Naive thymus-derived CD4-positive, alpha-beta T cell (primary cell): ENCODE measurements at regions not wholly inside any gene's neighbourhood (a gene's known extent, or its start where the extent isn't known, plus 50 kb on each side); places are given as distances from the start of the nearest gene placed in this dataset.

Experiments used
- ATAC-seq: fragments of 150-1000 bp; cut with Tn5 transposase; 2 replicates; pipeline ENCODE4 v1.10.0; 2021; ENCODE audit warnings: mild to moderate bottlenecking, moderate library complexity
- CTCF ChIA-PET: fragments of 350-600 bp; sonication (Branson Sonifier 250); formaldehyde crosslinking; loops from one replicate; lab custom pipeline; 2021; ENCODE audit warnings: antibody characterized with exemption; lab: Charles Lee
- POLR2A ChIA-PET: fragments of 350-600 bp; sonication (Branson Sonifier 250); formaldehyde crosslinking; loops from one replicate; lab custom pipeline; 2021; ENCODE audit warnings: antibody characterized with exemption, inconsistent platforms; lab: Charles Lee
- DNase-seq, 9 donors: peaks; one replicate each; pipeline versions ENCODE4 v3.0.0 to v3.0.0-alpha.2; 2020 to 2022; ENCODE audit warnings: mixed read lengths in 1 of 9
- H3K27ac ChIP-seq: one replicate; pipeline ENCODE4 v1.7.0; 2013; ENCODE audit warnings: mild to moderate bottlenecking, low read depth, low read length, moderate library complexity
- H3K27me3 ChIP-seq, 2 donors: one replicate each; pipeline ENCODE4 v1.7.0; 2013; ENCODE audit warnings: low read length in 2 of 2, mild to moderate bottlenecking in 2 of 2, moderate library complexity in 2 of 2; ENCODE audit not compliant: control insufficient read depth in 2 of 2, insufficient read depth in 2 of 2
- H3K36me3 ChIP-seq, 3 experiments: 1 replicate in 2 of 3; 2 replicates in 1 of 3; pipeline ENCODE4 v1.7.0; 2013; ENCODE audit warnings: low read length in 3 of 3, mild to moderate bottlenecking in 3 of 3, moderate library complexity in 1 of 3; ENCODE audit not compliant: insufficient read depth in 3 of 3, control insufficient read depth in 2 of 3
- H3K4me1 ChIP-seq, 2 donors: one replicate each; pipeline ENCODE4 v1.7.0; 2013; ENCODE audit warnings: low read length in 2 of 2, mild to moderate bottlenecking in 2 of 2, moderate library complexity in 1 of 2; ENCODE audit not compliant: control insufficient read depth in 2 of 2, insufficient read depth in 2 of 2
- H3K4me3 ChIP-seq: 2 replicates; pipeline ENCODE4 v1.7.0; 2013; ENCODE audit warnings: mild to moderate bottlenecking, low read length
- H3K9me3 ChIP-seq, 3 experiments: 1 replicate in 2 of 3; 2 replicates in 1 of 3; pipeline ENCODE4 v1.7.0; 2013; ENCODE audit warnings: low read length in 3 of 3; ENCODE audit not compliant: control insufficient read depth in 2 of 3
- H3K27ac Mint-ChIP-seq, 9 donors: one replicate each; pipeline ENCODE4 v1.8.0; 2020 to 2022; ENCODE audit warnings: mixed read lengths in 9 of 9, mild to moderate bottlenecking in 8 of 9, moderate library complexity in 5 of 9, inconsistent platforms in 2 of 9
- H3K27me3 Mint-ChIP-seq, 5 donors: one replicate each; pipeline ENCODE4 v1.8.0; 2021 to 2022; ENCODE audit warnings: mixed read lengths in 5 of 5, mild to moderate bottlenecking in 1 of 5
- H3K36me3 Mint-ChIP-seq, 5 donors: one replicate each; pipeline ENCODE4 v1.8.0; 2020 to 2022; ENCODE audit warnings: mixed read lengths in 5 of 5, mild to moderate bottlenecking in 3 of 5, inconsistent platforms in 1 of 5
- H3K4me1 Mint-ChIP-seq, 7 donors: one replicate each; pipeline ENCODE4 v1.8.0; 2020 to 2022; ENCODE audit warnings: mixed read lengths in 7 of 7, mild to moderate bottlenecking in 3 of 7, inconsistent platforms in 1 of 7
- H3K4me3 Mint-ChIP-seq, 10 donors: one replicate each; pipeline ENCODE4 v1.8.0; 2020 to 2022; ENCODE audit warnings: mild to moderate bottlenecking in 10 of 10, mixed read lengths in 10 of 10, moderate library complexity in 6 of 10, inconsistent platforms in 2 of 10
- H3K9me3 Mint-ChIP-seq, 11 donors: one replicate each; pipeline ENCODE4 v1.8.0; 2020 to 2022; ENCODE audit warnings: mixed read lengths in 11 of 11, mild to moderate bottlenecking in 4 of 11, inconsistent platforms in 1 of 11, moderate library complexity in 1 of 11
- intact Hi-C, 2 donors: fragments of 100-400 bp; cut with micrococcal nuclease; formaldehyde crosslinking; loops; one replicate each; pipeline ENCODE4 v1.15.1; 2023

- no peak for DNase-seq
- Mint-ChIP-seq H3K27ac (no peak overlapping the region), H3K9me3 (peaks cover 3 to 32% (median 16%) of the 10 kb centered on the region in 11 donors), H3K27me3 (no peaks in the 10 kb centered on the region), H3K4me3 (no peak overlapping the region), H3K36me3 (peaks cover 0 to 9% (median 4%) of the 10 kb centered on the region in 5 donors), H3K4me1 (no peaks in the 10 kb centered on the region)
- H3K36me3 ChIP-seq: no peaks in the 10 kb centered on the region
- H3K4me1 ChIP-seq: no peaks in the 10 kb centered on the region
- no peak overlapping the region for H3K4me3 ChIP-seq
- ChIA-PET POLR2A (no interaction called here), CTCF (no interaction called here)
- intact Hi-C loops: no loop called here
- no peak for ATAC-seq
- H3K9me3 ChIP-seq: no peaks in the 10 kb centered on the region
- H3K27me3 ChIP-seq: no peaks in the 10 kb centered on the region
- no peak overlapping the region for H3K27ac ChIP-seq
Observed at GRCh38 chr1:219317762-219318353, 144.2 kb downstream of the LYPLAL1 start.

GRCh38 chr1:219316066-219316465 lies 142.4 kb downstream of the LYPLAL1 start:
- Mint-ChIP-seq H3K27ac (no peak overlapping the region), H3K27me3 (no peaks in the 10 kb centered on the region), H3K9me3 (peaks cover 3 to 33% (median 16%) of the 10 kb centered on the region in 11 donors), H3K4me1 (no peaks in the 10 kb centered on the region), H3K4me3 (no peak overlapping the region), H3K36me3 (peaks cover 0 to 9% (median 8%) of the 10 kb centered on the region in 5 donors)
- Histone ChIP-seq H3K4me1 (no peaks in the 10 kb centered on the region), H3K4me3 (no peak overlapping the region), H3K9me3 (no peaks in the 10 kb centered on the region), H3K27ac (no peak overlapping the region), H3K36me3 (no peaks in the 10 kb centered on the region), H3K27me3 (no peaks in the 10 kb centered on the region)
- intact Hi-C loops: no loop called here
- DNase-seq (no peak), ATAC-seq (no peak)
- ChIA-PET CTCF (no interaction called here), POLR2A (no interaction called here)

- H3K27ac Mint-ChIP-seq: no peak overlapping the region
- no peak overlapping the region for H3K4me3 Mint-ChIP-seq
- H3K36me3 Mint-ChIP-seq: peaks cover 0 to 10% (median 8%) of the 10 kb centered on the region in 5 donors
- H3K9me3 ChIP-seq: no peaks in the 10 kb centered on the region
- H3K27me3 Mint-ChIP-seq: no peaks in the 10 kb centered on the region
- H3K4me1 ChIP-seq: no peaks in the 10 kb centered on the region
- DNase-seq: no peak
- no peak overlapping the region for H3K4me3 ChIP-seq
- no peak overlapping the region for H3K27ac ChIP-seq
- ChIA-PET CTCF (no interaction called here), POLR2A (no interaction called here)
- H3K36me3 ChIP-seq: no peaks in the 10 kb centered on the region
- peaks cover 2 to 41% (median 16%) of the 10 kb centered on the region in 11 donors for H3K9me3 Mint-ChIP-seq
- H3K27me3 ChIP-seq: no peaks in the 10 kb centered on the region
- no peak for ATAC-seq
- intact Hi-C loops: no loop called here
- no peaks in the 10 kb centered on the region for H3K4me1 Mint-ChIP-seq
Observed at GRCh38 chr1:219313961-219314360, 140.3 kb downstream of the LYPLAL1 start.

GRCh38 chr1:219312967-219313366 lies 139.3 kb downstream of the LYPLAL1 start:
- no peak for ATAC-seq
- no peak for DNase-seq
- Mint-ChIP-seq H3K9me3 (peaks cover under 1 to 46% (median 13%) of the 10 kb centered on the region in 11 donors), H3K27me3 (no peaks in the 10 kb centered on the region), H3K4me1 (no peaks in the 10 kb centered on the region), H3K27ac (no peak overlapping the region), H3K4me3 (no peak overlapping the region), H3K36me3 (peaks cover 0 to 10% (median 7%) of the 10 kb centered on the region in 5 donors)
- CTCF ChIA-PET: no interaction called here
- Histone ChIP-seq H3K4me3 (no peak overlapping the region), H3K36me3 (no peaks in the 10 kb centered on the region), H3K4me1 (no peaks in the 10 kb centered on the region), H3K27ac (no peak overlapping the region), H3K27me3 (no peaks in the 10 kb centered on the region), H3K9me3 (no peaks in the 10 kb centered on the region)
- POLR2A ChIA-PET: no interaction called here
- intact Hi-C loops: no loop called here

- Mint-ChIP-seq H3K4me1 (no peaks in the 10 kb centered on the region), H3K4me3 (no peak overlapping the region), H3K36me3 (peaks cover 0 to 13% (median 0%) of the 10 kb centered on the region in 5 donors), H3K9me3 (peaks cover 6 to 36% (median 11%) of the 10 kb centered on the region in 11 donors), H3K27ac (no peak overlapping the region), H3K27me3 (no peaks in the 10 kb centered on the region)
- ATAC-seq (no peak), DNase-seq (no peak)
- intact Hi-C loops: no loop called here
- H3K36me3 ChIP-seq: no peaks in the 10 kb centered on the region
- no peaks in the 10 kb centered on the region for H3K4me1 ChIP-seq
- H3K27me3 ChIP-seq: no peaks in the 10 kb centered on the region
- H3K4me3 ChIP-seq: no peak overlapping the region
- H3K9me3 ChIP-seq: no peaks in the 10 kb centered on the region
- ChIA-PET CTCF (no interaction called here), POLR2A (no interaction called here)
- no peak overlapping the region for H3K27ac ChIP-seq
Observed at GRCh38 chr1:219310181-219310728, 136.6 kb downstream of the LYPLAL1 start.

- Mint-ChIP-seq H3K27me3 (no peaks in the 10 kb centered on the region), H3K36me3 (peaks cover 0 to 13% (median 0%) of the 10 kb centered on the region in 5 donors), H3K4me1 (no peaks in the 10 kb centered on the region), H3K9me3 (peaks cover 3 to 24% (median 9%) of the 10 kb centered on the region in 11 donors), H3K27ac (no peak overlapping the region), H3K4me3 (no peak overlapping the region)
- DNase-seq (no peak), ATAC-seq (no peak)
- no peaks in the 10 kb centered on the region for H3K27me3 ChIP-seq
- POLR2A ChIA-PET: no interaction called here
- no peak overlapping the region for H3K27ac ChIP-seq
- intact Hi-C loops: no loop called here
- H3K9me3 ChIP-seq: no peaks in the 10 kb centered on the region
- CTCF ChIA-PET: no interaction called here
- H3K4me1 ChIP-seq: no peaks in the 10 kb centered on the region
- H3K4me3 ChIP-seq: no peak overlapping the region
- no peaks in the 10 kb centered on the region for H3K36me3 ChIP-seq
Observed at GRCh38 chr1:219308367-219308766, 134.7 kb downstream of the LYPLAL1 start.
